Mesendoderm (in vitro differentiated cells): ENCODE measurements at regions not wholly inside any gene's neighbourhood (a gene's known extent, or its start where the extent isn't known, plus 50 kb on each side); places are given as distances from the start of the nearest gene placed in this dataset.

ENCODE experiments used
- DNase-seq: peaks from one replicate; pipeline ENCODE4 v3.0.0; 2013
- H2AK5ac ChIP-seq: 2 replicates; pipeline ENCODE4 v1.6.1; 2013; ENCODE audit warnings: low read length, inconsistent platforms
- H2BK120ac ChIP-seq: 2 replicates; pipeline ENCODE4 v1.6.1; 2013; ENCODE audit warnings: low read depth, mild to moderate bottlenecking, low read length, moderate library complexity, mixed read lengths
- H2BK15ac ChIP-seq: replicated peaks from 2 replicates; pipeline ENCODE4 v1.6.1; 2013; ENCODE audit warnings: low read depth, mild to moderate bottlenecking, moderate library complexity
- H2BK5ac ChIP-seq: 2 replicates; pipeline ENCODE4 v1.6.1; 2013; ENCODE audit warnings: low read length, inconsistent platforms
- H3K18ac ChIP-seq: 2 replicates; pipeline ENCODE4 v1.6.1; 2013; ENCODE audit warnings: mild to moderate bottlenecking, low read length, mixed read lengths
- H3K23ac ChIP-seq: one replicate; pipeline ENCODE4 v1.6.1; 2013; ENCODE audit warnings: low read length
- H3K27ac ChIP-seq: 2 replicates; pipeline ENCODE4 v1.5.1; 2013; ENCODE audit warnings: low read depth, mild to moderate bottlenecking, inconsistent platforms, low read length, moderate library complexity
- H3K27me3 ChIP-seq: 2 replicates; pipeline ENCODE4 v1.6.1; 2013; ENCODE audit warnings: low read length, control low read depth, mild to moderate bottlenecking, inconsistent platforms; ENCODE audit not compliant: insufficient read depth, poor library complexity
- H3K36me3 ChIP-seq: 2 replicates; pipeline ENCODE4 v1.6.1; 2013; ENCODE audit warnings: low read length, inconsistent platforms; ENCODE audit not compliant: control insufficient read depth, insufficient read depth
- H3K4ac ChIP-seq: one replicate; pipeline ENCODE4 v1.6.1; 2013; ENCODE audit warnings: low read depth, mild to moderate bottlenecking, low read length, moderate library complexity
- H3K4me1 ChIP-seq: 2 replicates; pipeline ENCODE4 v1.6.1; 2013; ENCODE audit warnings: low read depth, low read length, inconsistent platforms; ENCODE audit not compliant: control insufficient read depth
- H3K4me2 ChIP-seq: 2 replicates; pipeline ENCODE4 v1.6.1; 2013; ENCODE audit warnings: low read length
- H3K4me3 ChIP-seq: 2 replicates; pipeline ENCODE4 v1.5.1; 2013; ENCODE audit warnings: mild to moderate bottlenecking, low read length
- H3K56ac ChIP-seq: one replicate; pipeline ENCODE4 v1.6.1; 2013; ENCODE audit warnings: low read length
- H3K79me1 ChIP-seq: 2 replicates; pipeline ENCODE4 v1.6.1; 2013; ENCODE audit warnings: low read length, inconsistent platforms
- H3K79me2 ChIP-seq: 2 replicates; pipeline ENCODE4 v1.6.1; 2013; ENCODE audit warnings: mild to moderate bottlenecking, low read length; ENCODE audit not compliant: control insufficient read depth, insufficient read depth
- H3K9ac ChIP-seq: 2 replicates; pipeline ENCODE4 v1.6.1; 2013; ENCODE audit warnings: low read length, inconsistent platforms
- H4K5ac ChIP-seq: one replicate; pipeline ENCODE4 v1.6.1; 2013; ENCODE audit warnings: low read length
- H4K8ac ChIP-seq: one replicate; pipeline ENCODE4 v1.6.1; 2013; ENCODE audit warnings: low read depth, mild to moderate bottlenecking, control low read depth, low read length, moderate library complexity
- WGBS: extraction: QIAGEN DNeasy Blood & Tissue Kit; methylation state at CpG from one replicate; pipeline ENCODE4 v1.1.7; 2013; ENCODE audit warnings: low lambda C conversion rate, missing lambda C conversion rate; ENCODE audit not compliant: insufficient coverage; ENCODE audit errors: extremely low coverage; 5-methylcytosine and 5-hydroxymethylcytosine counted together

- H3K4ac ChIP-seq = no peak overlapping the region
- no peaks in the 10 kb centered on the region for H3K79me1 ChIP-seq
- no peak overlapping the region for H3K56ac ChIP-seq
- H2BK15ac ChIP-seq = no peak overlapping the region
- DNase-seq = no peak
- H3K27me3 ChIP-seq = no peaks in the 10 kb centered on the region
- no peak overlapping the region for H3K23ac ChIP-seq
- no peak overlapping the region for H3K18ac ChIP-seq
- H3K4me2 ChIP-seq = no peak overlapping the region
- H2AK5ac ChIP-seq = no peak overlapping the region
- no peak overlapping the region for H4K8ac ChIP-seq
- H2BK5ac ChIP-seq = no peak overlapping the region
- H4K5ac ChIP-seq = no peak overlapping the region
- no peaks in the 10 kb centered on the region for H3K4me1 ChIP-seq
- H3K4me3 ChIP-seq = no peak overlapping the region
- no peaks in the 10 kb centered on the region for H3K79me2 ChIP-seq
- no peak overlapping the region for H3K27ac ChIP-seq
- no peak overlapping the region for H2BK120ac ChIP-seq
- H3K36me3 ChIP-seq = no peaks in the 10 kb centered on the region
- no CpG with 5 or more reads among the region's 4 CpGs for whole genome bisulfite sequencing
- no peak overlapping the region for H3K9ac ChIP-seq
Observed at GRCh38 chr2:15050483-15050882, 418.0 kb downstream of the LRATD1 start.

DNA sequence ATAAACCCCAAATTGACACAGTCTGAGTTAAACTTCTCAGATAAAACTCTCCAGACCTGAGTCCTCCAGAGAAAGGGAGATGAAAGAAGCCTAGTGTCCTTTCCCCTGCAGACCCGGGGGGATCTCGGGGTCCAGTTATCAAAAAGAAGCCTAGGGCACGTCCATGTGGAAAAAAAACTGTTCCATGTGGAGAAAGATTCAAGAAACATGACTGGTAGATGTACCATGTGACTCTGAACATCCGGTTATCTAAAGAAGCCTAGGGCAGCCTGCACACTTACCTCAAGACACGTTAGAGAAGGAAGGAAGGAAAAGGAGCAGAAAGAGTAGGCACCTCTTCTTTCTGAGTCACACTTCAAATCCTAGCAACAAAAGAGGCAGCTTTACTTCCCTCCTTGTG, 421.0 kb downstream of the LRATD1 start:
- H3K27me3 ChIP-seq = no peaks in the 10 kb centered on the region
- H3K4ac ChIP-seq = no peak overlapping the region
- no peak overlapping the region for H3K4me2 ChIP-seq
- H3K4me3 ChIP-seq = no peak overlapping the region
- H2AK5ac ChIP-seq = no peak overlapping the region
- no peak for DNase-seq
- no peak overlapping the region for H3K18ac ChIP-seq
- H3K4me1 ChIP-seq = no peaks in the 10 kb centered on the region
- no CpG with 5 or more reads among the region's 5 CpGs for WGBS
- H3K27ac ChIP-seq = no peak overlapping the region
- no peak overlapping the region for H3K56ac ChIP-seq
- no peak overlapping the region for H4K5ac ChIP-seq
- H3K9ac ChIP-seq = no peak overlapping the region
- no peaks in the 10 kb centered on the region for H3K79me2 ChIP-seq
- no peak overlapping the region for H2BK120ac ChIP-seq
- no peaks in the 10 kb centered on the region for H3K36me3 ChIP-seq
- H4K8ac ChIP-seq = no peak overlapping the region
- no peak overlapping the region for H2BK5ac ChIP-seq
- no peaks in the 10 kb centered on the region for H3K79me1 ChIP-seq
- no peak overlapping the region for H3K23ac ChIP-seq
- no peak overlapping the region for H2BK15ac ChIP-seq

GRCh38 chr2:15058015-15058720, 425.7 kb downstream of the LRATD1 start:
- Histone ChIP-seq H2BK120ac (no peak overlapping the region), H2BK5ac (no peak overlapping the region), H3K4me3 (no peak overlapping the region), H3K18ac (no peak overlapping the region), H3K4me2 (no peak overlapping the region), H3K23ac (no peak overlapping the region), H3K27ac (no peak overlapping the region), H4K8ac (no peak overlapping the region), H3K9ac (no peak overlapping the region), H3K79me2 (no peaks in the 10 kb centered on the region), H3K27me3 (no peaks in the 10 kb centered on the region), H4K5ac (no peak overlapping the region), H2AK5ac (no peak overlapping the region), H3K79me1 (no peaks in the 10 kb centered on the region), H3K56ac (no peak overlapping the region), H3K4ac (no peak overlapping the region), H3K4me1 (no peaks in the 10 kb centered on the region), H2BK15ac (no peak overlapping the region), H3K36me3 (no peaks in the 10 kb centered on the region)
- no CpG with 5 or more reads among the region's 6 CpGs for WGBS
- DNase-seq = peak; percentile 55

DNA sequence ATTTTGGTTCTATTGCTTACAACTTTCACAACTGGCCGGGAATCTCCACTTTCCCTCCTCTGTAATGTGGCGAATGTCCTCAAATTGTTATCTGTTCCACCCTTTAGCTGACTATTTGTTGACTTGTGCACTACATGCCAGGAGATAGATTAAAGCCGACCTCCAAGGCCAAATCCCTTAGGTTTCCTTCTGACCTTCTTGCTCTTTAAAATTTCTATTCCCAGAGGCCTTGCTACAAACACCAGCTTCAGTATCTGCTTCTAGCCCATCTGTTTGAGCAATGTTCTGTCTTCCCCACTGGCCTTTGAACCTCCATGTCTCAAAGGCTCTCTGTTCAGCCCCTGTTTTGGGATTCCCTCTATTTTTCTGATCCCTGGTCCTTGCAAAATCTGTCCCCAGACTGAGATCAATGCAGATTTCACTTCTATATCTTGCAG, 426.2 kb downstream of the LRATD1 start:
- H3K4ac ChIP-seq = no peak overlapping the region
- H3K56ac ChIP-seq = no peak overlapping the region
- H2BK5ac ChIP-seq = no peak overlapping the region
- no peak overlapping the region for H4K8ac ChIP-seq
- no peak overlapping the region for H3K4me2 ChIP-seq
- H3K79me1 ChIP-seq = no peaks in the 10 kb centered on the region
- H3K18ac ChIP-seq = no peak overlapping the region
- no peak overlapping the region for H2BK120ac ChIP-seq
- no peak overlapping the region for H3K27ac ChIP-seq
- no peak overlapping the region for H3K4me3 ChIP-seq
- H3K23ac ChIP-seq = no peak overlapping the region
- no peak overlapping the region for H2BK15ac ChIP-seq
- no peak overlapping the region for H4K5ac ChIP-seq
- WGBS = no CpG with 5 or more reads among the region's 3 CpGs
- DNase-seq = no peak
- H3K9ac ChIP-seq = no peak overlapping the region
- H3K36me3 ChIP-seq = no peaks in the 10 kb centered on the region
- H3K4me1 ChIP-seq = no peaks in the 10 kb centered on the region
- no peaks in the 10 kb centered on the region for H3K79me2 ChIP-seq
- H3K27me3 ChIP-seq = no peaks in the 10 kb centered on the region
- H2AK5ac ChIP-seq = no peak overlapping the region

GRCh38 chr2:15059870-15060512, 427.5 kb downstream of the LRATD1 start:
- no CpG with 5 or more reads among the region's 10 CpGs for WGBS
- Histone ChIP-seq H3K4me1 (no peaks in the 10 kb centered on the region), H3K36me3 (no peaks in the 10 kb centered on the region)

More at GRCh38 chr2:15059870-15060512, 427.5 kb downstream of the LRATD1 start:
- no peaks in the 10 kb centered on the region for H3K79me1 ChIP-seq
- H3K23ac ChIP-seq = no peak overlapping the region
- peak; percentile 21 for DNase-seq
- H3K9ac ChIP-seq = no peak overlapping the region
- H3K18ac ChIP-seq = no peak overlapping the region
- no peak overlapping the region for H4K8ac ChIP-seq
- no peak overlapping the region for H3K4ac ChIP-seq
- H3K79me2 ChIP-seq = no peaks in the 10 kb centered on the region
- H3K56ac ChIP-seq = no peak overlapping the region
- H4K5ac ChIP-seq = no peak overlapping the region
- no peak overlapping the region for H3K27ac ChIP-seq
- H3K4me3 ChIP-seq = no peak overlapping the region
- H3K27me3 ChIP-seq = no peaks in the 10 kb centered on the region
- no peak overlapping the region for H2BK120ac ChIP-seq
- H2AK5ac ChIP-seq = no peak overlapping the region
- H2BK15ac ChIP-seq = no peak overlapping the region
- no peak overlapping the region for H2BK5ac ChIP-seq
- no peak overlapping the region for H3K4me2 ChIP-seq
